H9 (cell line): ENCODE measurements at regions not wholly inside any gene's neighbourhood (a gene's known extent, or its start where the extent isn't known, plus 50 kb on each side); places are given as distances from the start of the nearest gene placed in this dataset.

Experiments used
- DNase-seq: peaks from one replicate; pipeline ENCODE4 v3.0.0-alpha.2; 2017
- H2AFZ ChIP-seq: one replicate; pipeline ENCODE4 v1.6.1; 2013; ENCODE audit warnings: mild to moderate bottlenecking, low read length, control low read depth, moderate library complexity
- H2AK5ac ChIP-seq: 2 replicates; pipeline ENCODE4 v1.6.1; 2013; ENCODE audit warnings: low read length, control low read depth, mixed read lengths; ENCODE audit not compliant: insufficient read length
- H2BK120ac ChIP-seq: one replicate; pipeline ENCODE4 v1.6.1; 2013; ENCODE audit warnings: low read depth, mild to moderate bottlenecking, low read length, control low read depth, inconsistent platforms; ENCODE audit not compliant: poor library complexity, severe bottlenecking
- H2BK12ac ChIP-seq: 2 replicates; pipeline ENCODE4 v1.6.1; 2013; ENCODE audit warnings: low read length, control low read depth, mixed read lengths, low read depth; ENCODE audit not compliant: insufficient read length
- H2BK15ac ChIP-seq: 2 replicates; pipeline ENCODE4 v1.6.1; 2013; ENCODE audit warnings: low read depth, low read length, control low read depth
- H2BK20ac ChIP-seq: one replicate; pipeline ENCODE4 v1.6.1; 2013; ENCODE audit warnings: low read depth, mild to moderate bottlenecking, low read length, control low read depth, inconsistent platforms; ENCODE audit not compliant: poor library complexity, severe bottlenecking
- H2BK5ac ChIP-seq: 2 replicates; pipeline ENCODE4 v1.6.1; 2013; ENCODE audit warnings: low read length, control low read depth, mixed read lengths; ENCODE audit not compliant: insufficient read length
- H3K14ac ChIP-seq: 2 replicates; pipeline ENCODE4 v1.6.1; 2013; ENCODE audit warnings: low read length, control low read depth; ENCODE audit not compliant: insufficient read depth
- H3K18ac ChIP-seq: 2 replicates; pipeline ENCODE4 v1.6.1; 2013; ENCODE audit warnings: low read depth, mild to moderate bottlenecking, mixed read lengths, low read length, control low read depth; ENCODE audit not compliant: insufficient read length
- H3K23ac ChIP-seq: 2 replicates; pipeline ENCODE4 v1.6.1; 2013; ENCODE audit warnings: low read length, control low read depth, mixed read lengths, low read depth; ENCODE audit not compliant: insufficient read length
- H3K23me2 ChIP-seq: 2 replicates; pipeline ENCODE4 v1.6.1; 2013; ENCODE audit warnings: low read depth, mild to moderate bottlenecking, mixed read lengths, low read length, control low read depth; ENCODE audit not compliant: insufficient read length, poor library complexity, severe bottlenecking
- H3K27ac ChIP-seq: 2 replicates; pipeline ENCODE4 v1.5.1; 2013; ENCODE audit warnings: low read length, control low read depth, mixed read lengths, low read depth; ENCODE audit not compliant: insufficient read length
- H3K27me3 ChIP-seq: 2 replicates; pipeline ENCODE4 v1.6.1; 2013; ENCODE audit warnings: low read length, control low read depth, inconsistent platforms; ENCODE audit not compliant: insufficient read depth
- H3K4ac ChIP-seq: 2 replicates; pipeline ENCODE4 v1.6.1; 2013; ENCODE audit warnings: low read depth, mild to moderate bottlenecking, control low read depth, inconsistent platforms, low read length, moderate library complexity
- H3K4me1 ChIP-seq: 2 replicates; pipeline ENCODE4 v1.6.1; 2013; ENCODE audit warnings: low read length, control low read depth, inconsistent platforms; ENCODE audit not compliant: insufficient read depth
- H3K4me2 ChIP-seq: 2 replicates; pipeline ENCODE4 v1.6.1; 2013; ENCODE audit warnings: low read length, control low read depth, mixed read lengths; ENCODE audit not compliant: insufficient read length, insufficient read depth
- H3K56ac ChIP-seq: 2 replicates; pipeline ENCODE4 v1.6.1; 2013; ENCODE audit warnings: low read depth, mild to moderate bottlenecking, mixed read lengths, low read length, control low read depth; ENCODE audit not compliant: insufficient read length
- H3K79me1 ChIP-seq: 2 replicates; pipeline ENCODE4 v1.6.1; 2013; ENCODE audit warnings: low read depth, mild to moderate bottlenecking, moderate library complexity, low read length, control low read depth, inconsistent platforms; ENCODE audit not compliant: insufficient read depth, poor library complexity, severe bottlenecking
- H3K79me2 ChIP-seq: 2 replicates; pipeline ENCODE4 v1.6.1; 2013; ENCODE audit warnings: low read length, control low read depth, inconsistent platforms; ENCODE audit not compliant: insufficient read depth
- H3K9ac ChIP-seq: 2 replicates; pipeline ENCODE4 v1.6.1; 2013; ENCODE audit warnings: low read length, control low read depth, mixed read lengths; ENCODE audit not compliant: insufficient read length; ENCODE audit errors: extremely low read depth
- H3K9me3 ChIP-seq: one replicate; pipeline ENCODE4 v1.6.1; 2013; ENCODE audit warnings: low read depth, low read length, inconsistent platforms; ENCODE audit not compliant: control insufficient read depth
- H3T11ph ChIP-seq: one replicate; pipeline ENCODE4 v1.6.1; 2013; ENCODE audit warnings: mild to moderate bottlenecking, low read length, control low read depth, inconsistent platforms
- H4K20me1 ChIP-seq: one replicate; pipeline ENCODE4 v1.6.1; 2013; ENCODE audit not compliant: control insufficient read depth, insufficient read length, insufficient read depth
- H4K5ac ChIP-seq: 2 replicates; pipeline ENCODE4 v1.6.1; 2013; ENCODE audit warnings: low read depth, mild to moderate bottlenecking, mixed read lengths, low read length, control low read depth; ENCODE audit not compliant: insufficient read length
- H4K8ac ChIP-seq: replicated peaks from 2 replicates; pipeline ENCODE4 v1.6.1; 2013; ENCODE audit warnings: low read length, control low read depth, mixed read lengths, low read depth; ENCODE audit not compliant: insufficient read length
- H4K91ac ChIP-seq: 2 replicates; pipeline ENCODE4 v1.6.1; 2013; ENCODE audit warnings: low read depth, mild to moderate bottlenecking, moderate library complexity, mixed read lengths, low read length, control low read depth; ENCODE audit not compliant: insufficient read length
- H3K27ac Mint-ChIP-seq, 3 experiments: 2 replicates in 2 of 3; 3 replicates in 1 of 3; pipeline ENCODE4 v1.8.0; 2020 to 2021; ENCODE audit warnings: mixed read lengths in 3 of 3, mild to moderate bottlenecking in 1 of 3, moderate library complexity in 1 of 3
- H3K27me3 Mint-ChIP-seq: 2 replicates; pipeline ENCODE4 v1.8.0; 2021; ENCODE audit warnings: low read depth, mild to moderate bottlenecking, moderate library complexity, mixed read lengths
- H3K36me3 Mint-ChIP-seq, 3 experiments: 2 replicates in 2 of 3; 3 replicates in 1 of 3; pipeline ENCODE4 v1.8.0; 2020 to 2021; ENCODE audit warnings: low read depth in 3 of 3, mixed read lengths in 3 of 3; ENCODE audit not compliant: insufficient read depth in 1 of 3
- H3K4me1 Mint-ChIP-seq, 2 experiments: 2 replicates each; pipeline ENCODE4 v1.8.0; 2020; ENCODE audit warnings: mixed read lengths in 2 of 2
- H3K4me3 Mint-ChIP-seq, 2 experiments: 2 replicates in 1 of 2; 3 replicates in 1 of 2; pipeline ENCODE4 v1.8.0; 2020 to 2021; ENCODE audit warnings: mild to moderate bottlenecking in 2 of 2, mixed read lengths in 2 of 2, moderate library complexity in 1 of 2
- H3K9me3 Mint-ChIP-seq, 2 experiments: 2 replicates in 1 of 2; 3 replicates in 1 of 2; pipeline ENCODE4 v1.8.0; 2020; ENCODE audit warnings: mild to moderate bottlenecking in 2 of 2, mixed read lengths in 2 of 2, moderate library complexity in 1 of 2
- CTCF ChIP-seq: fragments of 200-600 bp; sonication (generic); conservative IDR thresholded peaks from 3 replicates; pipeline ENCODE4 v1.8.0; 2021; ENCODE audit warnings: antibody characterized with exemption, mild to moderate bottlenecking
- WGBS: extraction: QIAGEN DNeasy Blood & Tissue Kit; methylation state at CpG from one replicate; pipeline ENCODE4 v1.1.7; 2013; ENCODE audit warnings: missing lambda C conversion rate, low lambda C conversion rate, mixed read lengths; ENCODE audit not compliant: insufficient read length; ENCODE audit errors: extremely low coverage; 5-methylcytosine and 5-hydroxymethylcytosine counted together

DNA sequence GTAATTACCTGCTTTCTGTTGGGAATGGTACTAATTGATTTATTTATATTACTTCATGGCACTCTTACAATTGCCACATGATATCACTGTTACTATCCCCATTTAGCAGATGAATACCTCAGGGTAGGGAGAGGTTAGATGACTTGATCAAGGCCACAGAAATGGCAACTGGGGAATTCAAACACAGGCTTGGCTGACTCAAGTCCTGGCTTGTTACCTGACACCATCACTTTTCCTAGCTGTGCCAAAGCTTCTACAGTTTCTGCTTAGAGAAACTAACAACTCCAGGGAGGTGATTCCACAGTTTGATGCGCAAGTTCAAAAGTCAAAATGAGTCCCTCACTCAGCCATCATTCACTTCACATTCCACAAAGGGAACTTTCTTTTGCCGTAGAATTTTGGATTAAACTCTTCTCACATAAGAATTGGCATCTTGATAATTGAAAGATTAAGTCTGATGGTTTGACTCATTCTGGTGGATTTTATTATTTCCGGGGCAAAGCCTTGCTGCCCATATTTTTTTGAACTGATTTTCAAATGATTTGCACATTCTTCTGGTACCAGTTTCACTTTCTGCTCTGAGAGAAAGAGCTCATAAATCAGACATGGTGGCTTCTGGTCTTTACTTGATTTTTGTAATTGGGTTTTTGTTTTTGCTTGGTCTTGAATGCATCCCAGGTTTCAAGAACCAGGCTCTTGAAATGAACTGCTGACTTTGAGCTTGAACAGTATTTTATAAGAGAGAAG, 656.8 kb downstream of the BCL11A start:
- H3K27ac Mint-ChIP-seq = no peak overlapping the region
- Histone ChIP-seq H3K27ac (no peak overlapping the region), H3K9me3 (no peaks in the 10 kb centered on the region)

More for the DNA sequence above, 656.8 kb downstream of the BCL11A start:
- Histone ChIP-seq H3K79me2 (no peaks in the 10 kb centered on the region), H4K20me1 (no peaks in the 10 kb centered on the region), H2AK5ac (no peak overlapping the region), H2BK12ac (no peak overlapping the region), H2AFZ (no peak overlapping the region), H3K27me3 (no peaks in the 10 kb centered on the region), H4K5ac (no peak overlapping the region), H3K18ac (no peak overlapping the region), H4K91ac (no peak overlapping the region), H3K4ac (no peak overlapping the region), H2BK20ac (no peak overlapping the region), H3K14ac (no peak overlapping the region), H2BK5ac (no peak overlapping the region), H3K4me2 (no peak overlapping the region), H3K23ac (no peak overlapping the region), H3K79me1 (no peaks in the 10 kb centered on the region), H3K56ac (no peak overlapping the region), H2BK120ac (no peak overlapping the region), H4K8ac (no peak overlapping the region), H3K23me2 (no peaks in the 10 kb centered on the region), H3T11ph (no peak overlapping the region), H2BK15ac (no peak overlapping the region), H3K9ac (no peak overlapping the region), H3K4me1 (peaks cover 4% of the 10 kb centered on the region)
- no peaks in the 10 kb centered on the region; a peak in 1 of 5 replicates for H3K9me3 Mint-ChIP-seq
- H3K4me1 Mint-ChIP-seq = peaks cover 7 to 21% of the 10 kb centered on the region in 2 experiments
- no peaks in the 10 kb centered on the region for H3K27me3 Mint-ChIP-seq
- H3K4me3 Mint-ChIP-seq = no peak overlapping the region
- DNase-seq = no peak
- no peak for TF ChIP-seq CTCF
- no CpG with 5 or more reads among the region's 3 CpGs for WGBS
- H3K36me3 Mint-ChIP-seq = peaks cover 0 to 2% (median 0%) of the 10 kb centered on the region in 3 experiments; a peak in 1 of 7 replicates
